HepG2 (cell line): ENCODE measurements at regions not wholly inside any gene's neighbourhood (a gene's known extent, or its start where the extent isn't known, plus 50 kb on each side); places are given as distances from the start of the nearest gene placed in this dataset.

Experiments used
- ATAC-seq: fragments of 200-7000 bp; cut with Tn5 transposase; 3 replicates; pipeline ENCODE4 v1.9.1; 2020; ENCODE audit warnings: mild to moderate bottlenecking, moderate library complexity
- BruUV-seq: library from RNA; stranded (reverse); fragments of 400-500 nt; replicated peaks from 2 replicates; lab custom pipeline; 2021; lab: Mats Ljungman, UMichigan
- CTCF ChIA-PET: fragments of 300-600 bp; formaldehyde crosslinking; extraction: SDS; loops from one replicate; lab custom pipeline; 2021; ENCODE audit warnings: low total read pairs, inconsistent platforms, low intra/inter-chr PET ratio; lab: Yijun Ruan, JAX
- POLR2A ChIA-PET: fragments of 350-600 bp; sonication (Branson Sonifier 250); formaldehyde crosslinking; loops from one replicate; lab custom pipeline; 2020; ENCODE audit warnings: antibody characterized with exemption, inconsistent platforms; lab: Yijun Ruan, JAX
- DNase-seq: peaks from one replicate; pipeline ENCODE4 v3.0.0-alpha.2; 2015; ENCODE audit warnings: low spot score
- FAIRE-seq: peaks from 3 replicates; lab custom pipeline; 2011; peaks lifted over from hg19 to GRCh38; lab: Jason Lieb, UNC
- H2AFZ ChIP-seq: one replicate; pipeline ENCODE4 v1.6.1; 2011; ENCODE audit warnings: low read length, inconsistent platforms
- H3K27ac ChIP-seq: fragments of 300-600 bp; 3 replicates; pipeline ENCODE4 v1.8.0; 2011; ENCODE audit warnings: mixed run types, mild to moderate bottlenecking, mixed read lengths, low read length, inconsistent platforms; ENCODE audit not compliant: insufficient read depth; ENCODE audit errors: extremely low read length
- H3K27me3 ChIP-seq, 2 experiments: fragments of 200-600 bp in 1 of 2; 2 replicates in 1 of 2; 3 replicates in 1 of 2; pipeline versions ENCODE4 v1.6.0 to v1.8.0; 2011; ENCODE audit warnings: low read length in 2 of 2, mild to moderate bottlenecking in 2 of 2, moderate library complexity in 2 of 2, inconsistent platforms in 1 of 2; ENCODE audit not compliant: insufficient read depth in 2 of 2, control insufficient read depth in 1 of 2
- H3K36me3 ChIP-seq, 2 experiments: fragments of 200-600 bp in 1 of 2; replicated peaks in 1 of 2; 2 replicates in 1 of 2; 3 replicates in 1 of 2; pipeline versions ENCODE4 v1.5.1 to v1.8.0; 2011; ENCODE audit warnings: low read length in 2 of 2, inconsistent platforms in 1 of 2; ENCODE audit not compliant: insufficient read depth in 2 of 2, control insufficient read depth in 1 of 2
- H3K4me1 ChIP-seq: 2 replicates; pipeline ENCODE4 v1.5.1; 2012; ENCODE audit warnings: low read length, inconsistent platforms; ENCODE audit not compliant: insufficient read depth
- H3K4me2 ChIP-seq: 2 replicates; pipeline ENCODE4 v1.6.0; 2011; ENCODE audit warnings: low read depth, low read length, inconsistent platforms
- H3K4me3 ChIP-seq, 3 experiments: fragments of 200-600 bp in 1 of 3; sonication (generic), shearing (Covaris generic) in 1 of 3; replicated peaks in 1 of 3; 2 replicates each; pipeline ENCODE4 v1.5.1; 2011 to 2016; ENCODE audit warnings: low read length in 3 of 3, inconsistent platforms in 2 of 3, low read depth in 2 of 3, mild to moderate bottlenecking in 2 of 3, control low read depth in 1 of 3, mixed read lengths in 1 of 3; ENCODE audit not compliant: insufficient read depth in 1 of 3
- H3K79me2 ChIP-seq: one replicate; pipeline ENCODE4 v1.6.1; 2011; ENCODE audit warnings: low read length, inconsistent platforms; ENCODE audit not compliant: insufficient read depth
- H3K9ac ChIP-seq: 2 replicates; pipeline ENCODE4 v1.6.0; 2011; ENCODE audit warnings: mild to moderate bottlenecking, low read depth, low read length, inconsistent platforms; ENCODE audit not compliant: insufficient read depth
- H3K9me3 ChIP-seq: 2 replicates; pipeline ENCODE4 v1.5.1; 2012; ENCODE audit warnings: mild to moderate bottlenecking, low read length
- H4K20me1 ChIP-seq: 2 replicates; pipeline ENCODE4 v1.6.0; 2011; ENCODE audit warnings: inconsistent platforms, mild to moderate bottlenecking, low read length, moderate library complexity; ENCODE audit not compliant: insufficient read depth
- CBFB ChIP-seq: sonication (generic); formaldehyde crosslinking; IDR thresholded peaks from 2 replicates; pipeline ENCODE4 v1.4.0; 2020; ENCODE audit warnings: missing genetic modification reagents
- CHD4 ChIP-seq: fragments of 200-600 bp; sonication (generic); IDR thresholded peaks from 2 replicates; pipeline ENCODE4 v1.7.0; 2017; ENCODE audit warnings: mild to moderate bottlenecking, low read length, borderline replicate concordance
- NR2F2 ChIP-seq: IDR thresholded peaks from 2 replicates; pipeline ENCODE4 v1.6.1; 2012; ENCODE audit warnings: low read depth, inconsistent platforms, borderline replicate concordance
- ZBTB38 ChIP-seq: sonication (generic); formaldehyde crosslinking; IDR thresholded peaks from 2 replicates; pipeline ENCODE4 v1.5.1; 2020; ENCODE audit warnings: mild to moderate bottlenecking, missing genetic modification reagents
- ZNF180 ChIP-seq: sonication (generic); formaldehyde crosslinking; IDR thresholded peaks from 2 replicates; pipeline ENCODE4 v1.4.0; 2020; ENCODE audit warnings: low read depth, missing genetic modification reagents, borderline replicate concordance
- ZNF256 ChIP-seq: sonication (generic); formaldehyde crosslinking; conservative IDR thresholded peaks from 2 replicates; pipeline ENCODE4 v1.4.0; 2020; ENCODE audit warnings: missing genetic modification reagents
- ZNF510 ChIP-seq: sonication (generic); formaldehyde crosslinking; IDR thresholded peaks from 2 replicates; pipeline ENCODE4 v1.4.0; 2020; ENCODE audit warnings: low read depth, mild to moderate bottlenecking, missing genetic modification reagents
- ZNF546 ChIP-seq: sonication (generic); formaldehyde crosslinking; conservative IDR thresholded peaks from 2 replicates; pipeline ENCODE4 v1.8.1; 2023; ENCODE audit warnings: mild to moderate bottlenecking, missing genetic modification reagents
- ZNF776 ChIP-seq: sonication (generic); formaldehyde crosslinking; IDR thresholded peaks from 2 replicates; pipeline ENCODE4 v1.4.0; 2020; ENCODE audit warnings: mild to moderate bottlenecking, missing genetic modification reagents
- ZNF777 ChIP-seq: sonication (generic); formaldehyde crosslinking; IDR thresholded peaks from 2 replicates; pipeline ENCODE4 v1.4.0; 2020; ENCODE audit warnings: missing genetic modification reagents
- ZNF780A ChIP-seq: sonication (generic); formaldehyde crosslinking; IDR thresholded peaks from 2 replicates; pipeline ENCODE4 v1.8.0; 2022; ENCODE audit warnings: mild to moderate bottlenecking, missing genetic modification reagents, moderate library complexity
- in situ Hi-C: cut with HindIII; loops from 2 replicates; pipeline ENCODE4 v1.10.0; 2017; ENCODE audit warnings: low pct_unique_long_range_greater_than_20kb; ENCODE audit not compliant: extremely low pct_ligation_motif_present
- intact Hi-C: fragments of 100-400 bp; cut with micrococcal nuclease; formaldehyde crosslinking; loops from one replicate; pipeline ENCODE4 v1.10.0; 2022; ENCODE audit not compliant: unreplicated experiment
- TF ChIP-seq, protein P1 (sequence below): sonication (generic); formaldehyde crosslinking; IDR thresholded peaks from 2 replicates; pipeline ENCODE4 v1.4.0; 2020; ENCODE audit warnings: mild to moderate bottlenecking, missing genetic modification reagents
- TF ChIP-seq, protein P2 (sequence below): IDR thresholded peaks from 2 replicates; pipeline ENCODE4 v1.6.1; 2016
- TF ChIP-seq, protein P3 (sequence below): sonication (generic); formaldehyde crosslinking; IDR thresholded peaks from 2 replicates; pipeline ENCODE4 v1.4.0; 2020; ENCODE audit warnings: missing genetic modification reagents

DNA sequence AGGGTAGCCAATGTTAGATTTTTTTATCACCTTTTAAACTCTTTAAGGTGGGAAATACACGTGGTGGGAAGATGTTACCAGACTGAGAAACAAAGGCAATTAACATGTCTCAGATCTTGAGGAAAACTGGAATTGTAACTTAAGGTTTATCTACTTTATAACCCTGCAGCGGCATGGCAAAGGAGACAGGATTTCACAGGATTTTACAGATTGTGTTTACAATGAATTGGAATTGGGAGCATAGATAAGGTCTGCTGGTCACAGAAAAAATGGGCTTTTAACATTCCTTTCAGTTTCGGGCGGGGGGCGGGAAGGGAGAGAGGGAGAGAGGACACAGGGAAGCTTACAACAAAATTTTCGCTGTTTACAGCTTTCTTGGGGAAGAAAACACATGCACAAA, 467.5 kb upstream of the CT83 start (continued):
- TF ChIP-seq, protein P1, sequence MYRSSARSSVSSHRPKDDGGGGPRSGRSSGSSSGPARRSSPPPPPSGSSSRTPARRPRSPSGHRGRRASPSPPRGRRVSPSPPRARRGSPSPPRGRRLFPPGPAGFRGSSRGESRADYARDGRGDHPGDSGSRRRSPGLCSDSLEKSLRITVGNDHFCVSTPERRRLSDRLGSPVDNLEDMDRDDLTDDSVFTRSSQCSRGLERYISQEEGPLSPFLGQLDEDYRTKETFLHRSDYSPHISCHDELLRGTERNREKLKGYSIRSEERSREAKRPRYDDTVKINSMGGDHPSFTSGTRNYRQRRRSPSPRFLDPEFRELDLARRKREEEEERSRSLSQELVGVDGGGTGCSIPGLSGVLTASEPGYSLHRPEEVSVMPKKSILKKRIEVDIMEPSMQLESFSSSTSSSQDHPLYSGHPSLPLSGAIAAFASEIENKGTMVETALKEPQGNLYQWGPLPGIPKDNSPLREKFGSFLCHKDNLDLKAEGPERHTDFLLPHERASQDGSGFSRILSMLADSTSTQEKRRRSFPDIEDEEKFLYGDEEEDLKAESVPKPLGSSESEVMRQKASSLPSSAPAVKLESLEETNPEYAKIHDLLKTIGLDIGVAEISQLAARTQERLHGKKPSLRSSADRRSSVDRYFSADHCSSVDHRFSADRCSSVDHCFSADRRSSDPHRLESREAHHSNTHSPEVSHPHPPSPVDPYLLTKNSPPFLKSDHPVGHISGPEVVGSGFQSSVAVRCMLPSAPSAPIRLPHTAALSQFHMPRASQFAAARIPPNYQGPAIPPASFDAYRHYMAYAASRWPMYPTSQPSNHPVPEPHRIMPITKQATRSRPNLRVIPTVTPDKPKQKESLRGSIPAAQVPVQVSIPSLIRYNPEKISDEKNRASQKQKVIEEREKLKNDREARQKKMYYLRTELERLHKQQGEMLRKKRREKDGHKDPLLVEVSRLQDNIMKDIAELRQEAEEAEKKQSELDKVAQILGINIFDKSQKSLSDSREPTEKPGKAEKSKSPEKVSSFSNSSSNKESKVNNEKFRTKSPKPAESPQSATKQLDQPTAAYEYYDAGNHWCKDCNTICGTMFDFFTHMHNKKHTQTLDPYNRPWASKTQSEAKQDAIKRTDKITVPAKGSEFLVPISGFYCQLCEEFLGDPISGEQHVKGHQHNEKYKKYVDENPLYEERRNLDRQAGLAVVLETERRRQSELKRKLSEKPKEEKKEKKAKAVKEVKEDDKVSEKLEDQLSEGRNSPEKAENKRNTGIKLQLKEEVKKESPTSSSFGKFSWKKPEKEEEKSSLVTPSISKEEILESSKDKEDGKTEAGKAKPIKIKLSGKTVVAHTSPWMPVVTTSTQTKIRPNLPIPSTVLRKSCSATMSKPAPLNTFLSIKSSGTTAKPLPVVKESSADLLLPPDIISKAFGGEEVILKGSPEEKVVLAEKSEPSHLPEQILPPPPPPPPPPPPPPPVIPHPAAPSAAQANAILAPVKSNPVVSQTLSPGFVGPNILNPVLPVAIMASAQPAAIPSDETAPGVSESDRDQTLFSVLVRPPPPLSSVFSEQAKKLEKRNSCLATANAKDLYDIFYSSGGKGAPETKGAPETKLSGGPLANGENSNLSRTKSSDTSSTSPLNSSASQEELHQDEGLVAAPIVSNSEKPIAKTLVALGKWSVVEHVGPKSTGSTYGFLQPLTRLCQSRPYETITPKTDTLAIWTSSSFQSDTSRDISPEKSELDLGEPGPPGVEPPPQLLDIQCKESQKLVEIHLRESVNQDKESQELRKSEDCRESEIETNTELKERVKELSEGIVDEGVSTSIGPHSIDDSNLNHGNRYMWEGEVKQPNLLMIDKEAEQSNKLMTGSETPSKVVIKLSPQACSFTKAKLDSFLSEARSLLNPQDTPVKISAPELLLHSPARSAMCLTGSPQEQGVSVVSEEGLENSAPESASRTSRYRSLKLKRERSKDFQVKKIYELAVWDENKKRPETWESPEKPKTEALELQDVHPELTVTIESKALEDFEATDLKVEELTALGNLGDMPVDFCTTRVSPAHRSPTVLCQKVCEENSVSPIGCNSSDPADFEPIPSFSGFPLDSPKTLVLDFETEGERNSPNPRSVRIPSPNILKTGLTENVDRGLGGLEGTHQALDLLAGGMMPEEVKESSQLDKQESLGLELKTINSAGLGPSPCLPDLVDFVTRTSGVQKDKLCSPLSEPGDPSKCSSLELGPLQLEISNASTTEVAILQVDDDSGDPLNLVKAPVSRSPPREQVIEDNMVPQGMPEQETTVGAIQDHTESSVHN (CRISPR knock-in tag), result no peak
- TF ChIP-seq ZNF256 (CRISPR knock-in tag), result no peak
- TF ChIP-seq ZNF780A (CRISPR knock-in tag), result no peak
- TF ChIP-seq, all 625 proteins: peak for 0

DNA sequence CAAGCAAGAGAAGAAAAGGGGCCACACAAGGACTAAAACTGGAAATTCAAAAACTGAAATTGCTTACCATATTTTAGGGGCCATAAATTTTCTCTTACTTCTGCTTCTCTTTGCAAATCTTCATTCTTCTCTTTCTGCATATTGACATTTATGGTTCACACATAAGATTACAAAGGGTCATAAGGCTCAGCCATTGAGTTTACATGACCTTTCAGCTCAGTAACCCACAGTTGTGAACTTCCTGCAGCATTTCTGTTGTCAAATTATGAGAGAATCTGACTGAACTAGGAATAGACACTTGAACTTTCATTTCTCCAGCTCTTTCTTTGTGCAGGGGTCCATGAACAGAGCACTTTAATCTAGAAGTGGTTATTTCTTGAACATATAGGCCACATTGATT, 434.8 kb upstream of the CT83 start:
- POLR2A ChIA-PET, result no interaction called here
- no peak for TF ChIP-seq CBFB (CRISPR knock-in tag)
- TF ChIP-seq ZBTB38 (CRISPR knock-in tag), result no peak
- no peak for TF ChIP-seq ZNF180
- TF ChIP-seq NR2F2, result no peak
- TF ChIP-seq, protein P2, sequence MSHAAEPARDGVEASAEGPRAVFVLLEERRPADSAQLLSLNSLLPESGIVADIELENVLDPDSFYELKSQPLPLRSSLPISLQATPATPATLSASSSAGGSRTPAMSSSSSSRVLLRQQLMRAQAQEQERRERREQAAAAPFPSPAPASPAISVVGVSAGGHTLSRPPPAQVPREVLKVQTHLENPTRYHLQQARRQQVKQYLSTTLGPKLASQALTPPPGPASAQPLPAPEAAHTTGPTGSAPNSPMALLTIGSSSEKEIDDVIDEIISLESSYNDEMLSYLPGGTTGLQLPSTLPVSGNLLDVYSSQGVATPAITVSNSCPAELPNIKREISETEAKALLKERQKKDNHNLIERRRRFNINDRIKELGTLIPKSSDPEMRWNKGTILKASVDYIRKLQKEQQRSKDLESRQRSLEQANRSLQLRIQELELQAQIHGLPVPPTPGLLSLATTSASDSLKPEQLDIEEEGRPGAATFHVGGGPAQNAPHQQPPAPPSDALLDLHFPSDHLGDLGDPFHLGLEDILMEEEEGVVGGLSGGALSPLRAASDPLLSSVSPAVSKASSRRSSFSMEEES (CRISPR knock-in tag), result no peak
- TF ChIP-seq, protein P3, sequence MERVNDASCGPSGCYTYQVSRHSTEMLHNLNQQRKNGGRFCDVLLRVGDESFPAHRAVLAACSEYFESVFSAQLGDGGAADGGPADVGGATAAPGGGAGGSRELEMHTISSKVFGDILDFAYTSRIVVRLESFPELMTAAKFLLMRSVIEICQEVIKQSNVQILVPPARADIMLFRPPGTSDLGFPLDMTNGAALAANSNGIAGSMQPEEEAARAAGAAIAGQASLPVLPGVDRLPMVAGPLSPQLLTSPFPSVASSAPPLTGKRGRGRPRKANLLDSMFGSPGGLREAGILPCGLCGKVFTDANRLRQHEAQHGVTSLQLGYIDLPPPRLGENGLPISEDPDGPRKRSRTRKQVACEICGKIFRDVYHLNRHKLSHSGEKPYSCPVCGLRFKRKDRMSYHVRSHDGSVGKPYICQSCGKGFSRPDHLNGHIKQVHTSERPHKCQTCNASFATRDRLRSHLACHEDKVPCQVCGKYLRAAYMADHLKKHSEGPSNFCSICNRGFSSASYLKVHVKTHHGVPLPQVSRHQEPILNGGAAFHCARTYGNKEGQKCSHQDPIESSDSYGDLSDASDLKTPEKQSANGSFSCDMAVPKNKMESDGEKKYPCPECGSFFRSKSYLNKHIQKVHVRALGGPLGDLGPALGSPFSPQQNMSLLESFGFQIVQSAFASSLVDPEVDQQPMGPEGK (CRISPR knock-in tag), result no peak
- TF ChIP-seq CHD4, result no peak
- TF ChIP-seq ZNF546 (CRISPR knock-in tag), result no peak
- TF ChIP-seq ZNF510, result no peak
- no peak for TF ChIP-seq ZNF776 (CRISPR knock-in tag)
- no peak for TF ChIP-seq ZNF777 (CRISPR knock-in tag)

More for the DNA sequence above, 434.8 kb upstream of the CT83 start:
- no peak for FAIRE-seq
- H3K79me2 ChIP-seq, result no peaks in the 10 kb centered on the region
- no peak overlapping the region for H3K27ac ChIP-seq
- no peaks in the 10 kb centered on the region for H4K20me1 ChIP-seq
- in situ Hi-C loops, result no loop called here
- H2AFZ ChIP-seq, result no peak overlapping the region
- no peaks in the 10 kb centered on the region for H3K4me1 ChIP-seq
- no peaks in the 10 kb centered on the region for H3K36me3 ChIP-seq
- no TSS peak for BruUV-seq
- no peak for ATAC-seq
- H3K27me3 ChIP-seq, result no peaks in the 10 kb centered on the region
- no peaks in the 10 kb centered on the region for H3K9me3 ChIP-seq
- CTCF ChIA-PET, result no interaction called here
- no peak overlapping the region for H3K4me2 ChIP-seq
- no peak overlapping the region for H3K9ac ChIP-seq
- no peak for DNase-seq
- no peak overlapping the region for H3K4me3 ChIP-seq
- intact Hi-C loops, result no loop called here
